Caco-2 (cell line): ENCODE measurements at regions not wholly inside any gene's neighbourhood (a gene's known extent, or its start where the extent isn't known, plus 50 kb on each side); places are given as distances from the start of the nearest gene placed in this dataset.

Experiments used
- BruUV-seq: library from RNA; stranded (reverse); fragments of 400-500 nt; replicated peaks from 2 replicates; lab custom pipeline; 2021; lab: Mats Ljungman, UMichigan
- CTCF ChIA-PET: fragments of 300-600 bp; sonication (Branson Sonifier 250); formaldehyde crosslinking; loops from one replicate; lab custom pipeline; 2022; ENCODE audit warnings: antibody characterized with exemption; lab: Charles Lee
- POLR2A ChIA-PET: fragments of 300-600 bp; sonication (Branson Sonifier 250); formaldehyde crosslinking; loops from one replicate; lab custom pipeline; 2022; ENCODE audit warnings: antibody characterized with exemption; lab: Charles Lee
- DNase-seq, 2 experiments: peaks; one replicate each; pipeline versions ENCODE4 v3.0.0 to v3.0.0-alpha.2; 2020 to 2022
- H3K27me3 ChIP-seq: replicated peaks from 2 replicates; pipeline ENCODE4 v1.6.0; 2011; ENCODE audit warnings: low read length; ENCODE audit not compliant: control insufficient read depth, insufficient read depth
- H3K36me3 ChIP-seq: 2 replicates; pipeline ENCODE4 v1.5.1; 2011; ENCODE audit warnings: low read length; ENCODE audit not compliant: control insufficient read depth, insufficient read depth
- H3K4me1 ChIP-seq: fragments of 250-450 bp; sonication (Bioruptor Pico); 2 replicates; pipeline ENCODE4 v1.5.1; 2020; ENCODE audit warnings: mild to moderate bottlenecking
- H3K4me3 ChIP-seq: 2 replicates; pipeline ENCODE4 v1.5.1; 2011; ENCODE audit warnings: low read depth, mild to moderate bottlenecking, control low read depth, low read length
- H3K9me3 ChIP-seq: fragments of 250-450 bp; sonication (Bioruptor Pico); 2 replicates; pipeline ENCODE4 v1.5.1; 2020; ENCODE audit warnings: mild to moderate bottlenecking, moderate library complexity
- H3K27ac Mint-ChIP-seq: one replicate; pipeline ENCODE4 v1.8.0; 2022; ENCODE audit warnings: mixed read lengths; ENCODE audit not compliant: unreplicated experiment
- H3K27me3 Mint-ChIP-seq: one replicate; pipeline ENCODE4 v1.8.0; 2022; ENCODE audit warnings: mixed read lengths; ENCODE audit not compliant: insufficient read depth, unreplicated experiment
- H3K36me3 Mint-ChIP-seq: one replicate; pipeline ENCODE4 v1.8.0; 2022; ENCODE audit warnings: mild to moderate bottlenecking, mixed read lengths; ENCODE audit not compliant: insufficient read depth, unreplicated experiment
- H3K4me1 Mint-ChIP-seq: one replicate; pipeline ENCODE4 v1.8.0; 2022; ENCODE audit warnings: low read depth, mixed read lengths; ENCODE audit not compliant: unreplicated experiment
- H3K4me3 Mint-ChIP-seq: one replicate; pipeline ENCODE4 v1.8.0; 2022; ENCODE audit warnings: mild to moderate bottlenecking, moderate library complexity, mixed read lengths; ENCODE audit not compliant: unreplicated experiment
- H3K9me3 Mint-ChIP-seq: one replicate; pipeline ENCODE4 v1.8.0; 2022; ENCODE audit warnings: mixed read lengths; ENCODE audit not compliant: unreplicated experiment
- CTCF ChIP-seq, 2 experiments: fragments of 200-600 bp in 1 of 2; IDR thresholded peaks; 1 replicate in 1 of 2; 2 replicates in 1 of 2; pipeline versions ENCODE4 v1.5.1 to v1.8.0; 2011 to 2022; ENCODE audit warnings: antibody characterized with exemption in 1 of 2, control low read depth in 1 of 2, inconsistent platforms in 1 of 2, low read depth in 1 of 2, low read length in 1 of 2, mild to moderate bottlenecking in 1 of 2, moderate library complexity in 1 of 2; ENCODE audit not compliant: insufficient read depth in 1 of 2, severe bottlenecking in 1 of 2, unreplicated experiment in 1 of 2
- intact Hi-C: fragments of 100-400 bp; cut with micrococcal nuclease; formaldehyde crosslinking; loops from one replicate; pipeline ENCODE4 v1.10.0; 2022; ENCODE audit not compliant: unreplicated experiment

- intact Hi-C loops = no loop called here
- BruUV-seq = no TSS peak
- Mint-ChIP-seq H3K27ac (no peak overlapping the region), H3K9me3 (no peaks in the 10 kb centered on the region), H3K4me3 (no peak overlapping the region), H3K36me3 (no peaks in the 10 kb centered on the region), H3K4me1 (no peaks in the 10 kb centered on the region), H3K27me3 (peaks cover 2% of the 10 kb centered on the region)
- DNase-seq = no peak
- TF ChIP-seq CTCF (IDR thresholded peaks at IDR 0.05; ENCODE audit: insufficient read depth in 1 of 2, low read depth in 1 of 2, low read length in 1 of 2, severe bottlenecking in 1 of 2, unreplicated experiment in 1 of 2) = no peak
- CTCF ChIA-PET = no interaction called here
- Histone ChIP-seq H3K36me3 (no peaks in the 10 kb centered on the region), H3K9me3 (no peaks in the 10 kb centered on the region), H3K27me3 (no peaks in the 10 kb centered on the region), H3K4me3 (no peak overlapping the region), H3K4me1 (no peaks in the 10 kb centered on the region)
- POLR2A ChIA-PET = no interaction called here
These were observed 730.4 kb downstream of the OLFM4 start for GRCh38 chr13:53759016-53759415.

- CTCF ChIA-PET = no interaction called here
These were observed 747.2 kb downstream of the OLFM4 start for GRCh38 chr13:53775807-53776206.

GRCh38 chr13:53778937-53779336 is 750.3 kb downstream of the OLFM4 start:
- H3K4me3 ChIP-seq = no peak overlapping the region
- ChIA-PET POLR2A (no interaction called here), CTCF (interaction anchor here (0.8 to 1.4 kb wide), 2 partner anchors 525 to 528 kb away, joined by 3 to 5 read pairs; no protein-coding TSS in a partner anchor)
- H3K36me3 Mint-ChIP-seq = no peaks in the 10 kb centered on the region
- H3K4me1 ChIP-seq = no peaks in the 10 kb centered on the region
- H3K27ac Mint-ChIP-seq = no peak overlapping the region
- H3K9me3 Mint-ChIP-seq = no peaks in the 10 kb centered on the region
- intact Hi-C loops = no loop called here
- no peaks in the 10 kb centered on the region; the same call in 1 of the 2 replicates for H3K27me3 ChIP-seq
- H3K36me3 ChIP-seq = no peaks in the 10 kb centered on the region
- no peaks in the 10 kb centered on the region for H3K9me3 ChIP-seq
- TF ChIP-seq CTCF (IDR thresholded peaks at IDR 0.05; ENCODE audit: insufficient read depth in 1 of 2, low read depth in 1 of 2, low read length in 1 of 2, severe bottlenecking in 1 of 2, unreplicated experiment in 1 of 2) = no peak
- H3K4me1 Mint-ChIP-seq = no peaks in the 10 kb centered on the region
- H3K4me3 Mint-ChIP-seq = no peak overlapping the region
- BruUV-seq = no TSS peak
- no peak for DNase-seq
- peaks cover 7% of the 10 kb centered on the region for H3K27me3 Mint-ChIP-seq

More at GRCh38 chr13:53775807-53776206, 747.2 kb downstream of the OLFM4 start:
- Mint-ChIP-seq H3K4me3 (no peak overlapping the region), H3K9me3 (no peaks in the 10 kb centered on the region), H3K4me1 (no peaks in the 10 kb centered on the region), H3K27ac (no peak overlapping the region), H3K36me3 (no peaks in the 10 kb centered on the region), H3K27me3 (no peaks in the 10 kb centered on the region)
- Histone ChIP-seq H3K27me3 (no peaks in the 10 kb centered on the region), H3K36me3 (no peaks in the 10 kb centered on the region), H3K9me3 (no peaks in the 10 kb centered on the region), H3K4me3 (no peak overlapping the region), H3K4me1 (no peaks in the 10 kb centered on the region)
- BruUV-seq = no TSS peak
- DNase-seq = no peak
- POLR2A ChIA-PET = no interaction called here
- no peak for TF ChIP-seq CTCF (IDR thresholded peaks at IDR 0.05; ENCODE audit: insufficient read depth in 1 of 2, low read depth in 1 of 2, low read length in 1 of 2, severe bottlenecking in 1 of 2, unreplicated experiment in 1 of 2)
- intact Hi-C loops = no loop called here
